GM21526 (cell line): ENCODE measurements at regions not wholly inside any gene's neighbourhood (a gene's known extent, or its start where the extent isn't known, plus 50 kb on each side); places are given as distances from the start of the nearest gene placed in this dataset.

Experiments
- ATAC-seq: cut with Tn5 transposase; IDR thresholded peaks from one replicate; pipeline ENCODE4 v1.9.1; 2021; ENCODE audit warnings: moderate library complexity; ENCODE audit not compliant: unreplicated experiment, low FRiP score

DNA sequence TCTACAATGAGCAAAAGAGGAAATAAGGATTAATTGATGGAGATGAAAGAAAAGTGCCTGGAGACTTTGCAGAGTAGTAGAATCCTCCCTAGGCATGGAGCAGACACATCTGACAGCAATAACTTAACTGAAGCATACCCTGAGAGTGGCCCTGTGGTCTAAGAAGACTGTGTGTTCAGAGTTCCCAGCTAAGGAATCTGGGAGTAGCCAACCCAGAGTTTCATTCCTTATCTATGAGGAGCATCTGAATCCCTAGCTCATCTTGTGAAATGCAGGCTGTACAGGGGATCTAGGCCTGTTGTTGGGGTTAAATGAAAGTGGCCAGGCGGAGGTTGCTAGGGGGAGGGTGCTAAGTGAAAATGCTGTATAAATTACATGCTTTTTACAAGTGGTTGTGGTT lies 233.1 kb upstream of the FBXL7 start:
- ATAC-seq = no peak

- ATAC-seq = no peak
Measured at GRCh38 chr5:15266229-15266628, 233.8 kb upstream of the FBXL7 start.

DNA sequence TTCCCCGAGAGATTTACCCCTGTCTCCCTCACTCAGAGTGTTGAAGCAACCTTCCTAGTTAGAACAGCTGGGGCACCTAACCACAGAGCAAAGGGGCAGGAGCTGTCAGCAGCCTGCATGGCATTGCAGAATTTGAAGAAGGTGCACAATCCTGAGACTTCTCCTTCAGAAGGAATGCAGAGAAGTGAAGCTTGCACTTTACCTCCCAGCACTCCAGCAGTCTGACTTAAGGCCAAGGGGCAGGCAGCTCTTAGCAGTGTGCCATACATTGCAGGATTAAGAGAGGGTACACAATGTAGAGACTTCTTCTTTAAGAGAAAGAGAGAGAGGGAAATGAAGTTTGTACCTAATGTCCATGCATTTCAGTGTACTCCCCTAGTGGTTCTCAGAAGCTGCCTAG lies 236.0 kb upstream of the FBXL7 start:
- ATAC-seq = no peak

GRCh38 chr5:15263406-15263805 lies 236.6 kb upstream of the FBXL7 start:
- no peak for ATAC-seq

DNA sequence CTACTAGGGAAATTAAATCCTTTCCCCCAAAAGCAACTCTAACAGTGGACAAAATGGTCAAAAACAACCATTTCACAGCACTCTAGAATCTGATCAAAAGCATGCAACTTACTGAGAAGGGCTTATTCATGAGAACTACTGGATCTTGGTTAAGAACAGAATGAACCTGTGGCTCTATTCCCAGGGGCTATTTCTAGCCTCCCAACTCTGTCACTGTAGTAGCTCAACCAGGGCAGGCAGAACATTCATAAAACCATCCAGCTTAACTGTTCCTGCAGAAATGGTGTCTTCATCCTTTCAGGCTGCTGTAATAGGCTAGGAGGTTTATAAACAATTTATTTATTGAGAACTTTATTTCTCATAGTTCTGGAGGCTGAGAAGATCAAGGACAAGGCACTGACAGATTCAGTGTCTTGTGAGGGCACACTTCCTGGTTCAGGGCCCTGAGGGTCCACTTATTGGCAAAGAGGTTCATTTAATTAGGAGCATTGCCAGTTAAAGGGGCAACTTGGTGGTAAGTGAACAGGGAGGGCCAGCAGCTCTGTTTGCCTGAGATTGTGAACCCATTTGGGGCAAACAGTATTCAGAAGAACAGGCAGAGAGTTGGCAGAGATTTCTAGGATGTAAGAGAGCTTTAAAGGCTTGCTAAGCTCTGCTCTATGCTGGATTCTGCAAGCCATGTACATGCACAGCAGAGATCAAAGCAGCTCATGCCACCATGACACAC lies 238.5 kb upstream of the FBXL7 start:
- no peak for ATAC-seq

DNA sequence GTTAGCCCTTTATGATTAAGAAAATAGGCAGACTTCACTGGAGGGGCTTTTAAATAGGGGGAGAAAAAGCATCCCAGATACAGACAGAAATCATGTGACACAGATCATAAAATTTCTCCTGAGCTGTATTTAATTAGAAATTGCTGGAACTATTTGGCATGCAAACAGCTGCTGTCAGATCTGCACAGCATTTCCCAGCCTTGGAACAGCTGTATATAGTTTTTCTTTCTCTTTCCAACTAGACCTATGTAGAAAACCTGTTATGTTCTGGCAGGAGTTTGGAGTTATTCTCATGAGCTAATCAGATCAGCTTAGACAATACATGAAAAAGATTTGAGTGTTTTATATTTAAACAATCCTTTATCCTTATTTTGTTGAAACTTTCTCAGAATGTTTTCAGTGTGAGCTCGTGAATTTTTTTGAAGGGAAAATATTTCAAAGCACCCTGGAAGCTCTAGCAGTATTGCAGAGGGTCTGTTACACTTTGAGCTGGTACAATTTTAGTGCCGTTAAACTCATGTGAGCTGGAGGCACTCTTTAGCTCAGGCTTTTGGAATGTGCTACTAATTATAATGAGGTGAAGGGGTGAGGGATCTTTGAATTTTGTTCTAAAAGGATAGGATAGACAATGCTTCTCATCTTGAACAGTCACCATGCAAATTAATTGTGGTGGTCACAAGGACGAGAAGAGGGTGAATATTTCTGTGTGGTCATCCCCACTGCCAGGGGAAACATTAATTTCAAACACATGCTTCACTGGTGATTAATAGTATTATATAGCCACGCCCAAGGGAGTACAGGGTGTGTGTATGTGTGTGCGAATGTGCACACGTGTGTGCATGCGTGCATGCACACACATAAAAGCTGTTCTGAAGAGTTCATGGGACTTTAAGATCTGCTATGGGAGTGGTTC lies 239.4 kb upstream of the FBXL7 start:
- no peak for ATAC-seq

DNA sequence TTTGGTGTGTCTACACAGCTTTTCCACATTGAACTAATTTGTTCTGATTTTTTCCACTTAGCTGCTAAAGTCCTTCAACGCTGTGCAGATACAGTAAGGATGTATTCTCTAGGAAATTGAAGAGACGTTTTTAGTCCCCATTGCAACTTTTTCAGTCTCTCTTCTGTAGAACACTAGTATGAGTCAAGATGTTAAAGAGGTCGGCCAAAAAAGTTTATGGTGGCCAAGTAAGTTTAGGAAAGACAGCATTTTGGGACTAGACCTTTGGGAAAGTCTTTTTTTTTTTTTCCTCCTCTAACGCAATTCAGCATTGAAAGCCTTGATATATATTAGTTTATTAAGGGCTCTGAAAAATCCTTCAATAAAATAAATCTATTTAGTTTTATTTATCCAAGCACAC lies 243.5 kb upstream of the FBXL7 start:
- no peak for ATAC-seq

DNA sequence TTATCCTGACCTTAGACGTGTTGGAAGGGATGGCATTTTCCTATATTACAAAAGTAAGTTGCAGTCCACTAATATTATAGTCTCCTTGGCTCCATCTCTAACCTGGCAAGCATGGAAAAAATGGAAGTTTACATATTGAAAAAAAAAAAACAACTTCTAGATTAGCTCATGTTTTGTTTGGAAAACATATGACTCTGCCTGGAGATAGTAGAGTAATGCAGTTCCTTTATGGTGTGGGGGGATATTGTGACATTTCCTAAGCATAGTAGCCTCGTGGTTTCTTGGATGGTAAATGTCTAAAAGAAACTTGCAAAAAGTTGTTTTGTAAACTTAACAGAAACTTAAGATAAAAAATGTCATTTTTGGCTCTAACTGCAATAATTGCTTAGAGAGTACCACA lies 244.4 kb upstream of the FBXL7 start:
- no peak for ATAC-seq

- no peak for ATAC-seq
Measured at GRCh38 chr5:15254607-15255006, 245.4 kb upstream of the FBXL7 start.

GRCh38 chr5:15252331-15252730 lies 247.6 kb upstream of the FBXL7 start:
- ATAC-seq = no peak

DNA sequence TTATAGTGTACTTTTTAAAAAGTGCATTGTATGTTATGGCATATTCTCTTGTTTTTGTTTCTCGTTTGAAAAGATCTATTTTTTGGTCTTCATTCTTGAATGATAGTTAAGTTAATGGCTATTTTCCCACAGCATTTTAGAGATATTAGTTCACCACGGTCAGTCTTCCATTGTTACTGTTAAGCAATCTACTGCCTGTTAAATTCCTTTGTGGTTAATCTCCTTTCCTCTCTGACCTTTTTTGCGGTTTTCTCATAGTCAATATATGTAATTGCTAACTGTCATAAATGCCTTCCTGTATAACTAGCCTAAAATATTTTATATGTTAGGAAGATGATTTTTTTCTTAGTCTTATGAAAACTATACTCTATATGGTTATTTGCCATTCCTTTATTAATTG lies 250.8 kb upstream of the FBXL7 start:
- no peak for ATAC-seq

GRCh38 chr5:15248731-15249130 lies 251.2 kb upstream of the FBXL7 start:
- ATAC-seq = no peak

GRCh38 chr5:15245913-15246312 lies 254.1 kb upstream of the FBXL7 start:
- no peak for ATAC-seq

GRCh38 chr5:15243301-15244020 lies 256.5 kb upstream of the FBXL7 start:
- ATAC-seq = no peak

- ATAC-seq = no peak
Measured at GRCh38 chr5:15241216-15241821, 258.7 kb upstream of the FBXL7 start.

GRCh38 chr5:15238006-15238405 lies 262.0 kb upstream of the FBXL7 start:
- ATAC-seq = no peak

GRCh38 chr5:15236911-15237508 lies 263.0 kb upstream of the FBXL7 start:
- no peak for ATAC-seq

- no peak for ATAC-seq
Measured at GRCh38 chr5:15234911-15235310, 265.1 kb upstream of the FBXL7 start.

- no peak for ATAC-seq
Measured at GRCh38 chr5:15234366-15234765, 265.6 kb upstream of the FBXL7 start.

- no peak for ATAC-seq
Measured at GRCh38 chr5:15233566-15233965, 266.4 kb upstream of the FBXL7 start.
